ENCODE measurements at regions not wholly inside any gene's neighbourhood (a gene's known extent, or its start where the extent isn't known, plus 50 kb on each side); places are given as distances from the start of the nearest gene placed in this dataset.
"Not testable (repeated sequence)": the region's sequence is repeated elsewhere in the genome, so short reads cannot be mapped to it uniquely, and the experiment has no call there.

- no peak for DNase-seq (ENCODE audit: low spot score)
- Histone ChIP-seq H3K27ac (no peak overlapping the region), H3K4me3 (no peak overlapping the region)
- TF ChIP-seq, protein P1, sequence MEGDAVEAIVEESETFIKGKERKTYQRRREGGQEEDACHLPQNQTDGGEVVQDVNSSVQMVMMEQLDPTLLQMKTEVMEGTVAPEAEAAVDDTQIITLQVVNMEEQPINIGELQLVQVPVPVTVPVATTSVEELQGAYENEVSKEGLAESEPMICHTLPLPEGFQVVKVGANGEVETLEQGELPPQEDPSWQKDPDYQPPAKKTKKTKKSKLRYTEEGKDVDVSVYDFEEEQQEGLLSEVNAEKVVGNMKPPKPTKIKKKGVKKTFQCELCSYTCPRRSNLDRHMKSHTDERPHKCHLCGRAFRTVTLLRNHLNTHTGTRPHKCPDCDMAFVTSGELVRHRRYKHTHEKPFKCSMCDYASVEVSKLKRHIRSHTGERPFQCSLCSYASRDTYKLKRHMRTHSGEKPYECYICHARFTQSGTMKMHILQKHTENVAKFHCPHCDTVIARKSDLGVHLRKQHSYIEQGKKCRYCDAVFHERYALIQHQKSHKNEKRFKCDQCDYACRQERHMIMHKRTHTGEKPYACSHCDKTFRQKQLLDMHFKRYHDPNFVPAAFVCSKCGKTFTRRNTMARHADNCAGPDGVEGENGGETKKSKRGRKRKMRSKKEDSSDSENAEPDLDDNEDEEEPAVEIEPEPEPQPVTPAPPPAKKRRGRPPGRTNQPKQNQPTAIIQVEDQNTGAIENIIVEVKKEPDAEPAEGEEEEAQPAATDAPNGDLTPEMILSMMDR (IDR thresholded peaks at IDR 0.05), result no peak
Observed at GRCh38 chr6:150770637-150771036, 94.9 kb upstream of the MTHFD1L start.

- TF ChIP-seq, protein P1 (IDR thresholded peaks at IDR 0.05), result no peak
- no peak overlapping the region for H3K27ac ChIP-seq
- H3K4me3 ChIP-seq, result no peak overlapping the region
- DNase-seq (ENCODE audit: low spot score), result no peak
Observed at GRCh38 chr6:150773969-150774368, 91.5 kb upstream of the MTHFD1L start.

DNA sequence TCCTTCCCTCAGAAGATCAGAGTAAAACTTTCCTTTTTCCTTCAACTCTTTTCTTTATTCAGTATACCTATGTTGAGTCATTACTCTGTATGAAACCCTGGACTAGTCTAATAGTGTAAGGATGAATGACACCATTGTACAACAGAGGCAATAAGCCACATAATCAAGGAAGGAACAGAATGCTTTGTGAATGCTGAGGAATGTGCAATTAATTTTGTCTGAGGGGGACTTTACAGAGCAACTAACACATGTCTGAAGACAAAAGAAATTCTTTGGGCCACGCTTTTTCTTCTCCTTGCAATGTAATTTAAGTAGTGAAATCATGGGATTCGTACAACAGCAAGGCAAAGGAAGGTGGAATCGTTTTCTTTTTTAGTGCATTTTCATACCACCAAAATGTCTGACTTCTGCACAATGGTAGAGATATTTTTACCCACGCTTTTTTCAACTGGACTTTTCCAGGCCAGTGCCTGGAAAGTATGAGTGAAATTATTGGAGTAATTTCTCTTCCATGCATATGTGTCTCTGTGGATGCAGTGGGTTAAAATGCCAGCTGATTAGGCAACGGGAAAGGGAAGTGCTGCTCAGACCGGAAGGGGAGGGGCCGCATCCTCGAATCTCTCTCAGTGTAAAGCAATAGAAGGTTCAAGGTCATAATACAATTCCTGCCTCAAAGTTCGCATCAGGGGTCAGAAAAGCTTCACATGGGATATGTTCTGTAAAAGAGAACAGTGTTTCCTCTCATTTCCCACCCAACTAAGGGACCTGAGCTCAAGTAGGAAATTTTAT, 89.9 kb upstream of the MTHFD1L start:
- DNase-seq (ENCODE audit: low spot score), result no peak
- Histone ChIP-seq H3K27ac (no peak overlapping the region), H3K4me3 (no peak overlapping the region)

GRCh38 chr6:150777736-150778135, 87.8 kb upstream of the MTHFD1L start:
- H3K27ac ChIP-seq, result no peak overlapping the region
- TF ChIP-seq, protein P1 (IDR thresholded peaks at IDR 0.05), result no peak
- H3K4me3 ChIP-seq, result no peak overlapping the region
- DNase-seq (ENCODE audit: low spot score), result no peak

More for the DNA sequence above, 89.9 kb upstream of the MTHFD1L start:
- TF ChIP-seq, protein P1 (IDR thresholded peaks at IDR 0.05), result no peak

GRCh38 chr6:150783813-150784212, 81.7 kb upstream of the MTHFD1L start:
- DNase-seq (ENCODE audit: low spot score), result no peak
- TF ChIP-seq, protein P1 (IDR thresholded peaks at IDR 0.05), result no peak
- no peak overlapping the region for H3K27ac ChIP-seq
- H3K4me3 ChIP-seq, result no peak overlapping the region

- Histone ChIP-seq H3K27ac (no peak overlapping the region), H3K4me3 (no peak overlapping the region)
- TF ChIP-seq, protein P1 (IDR thresholded peaks at IDR 0.05), result no peak
- no peak for DNase-seq (ENCODE audit: low spot score)
Observed at GRCh38 chr6:150787429-150787828, 78.1 kb upstream of the MTHFD1L start.

DNA sequence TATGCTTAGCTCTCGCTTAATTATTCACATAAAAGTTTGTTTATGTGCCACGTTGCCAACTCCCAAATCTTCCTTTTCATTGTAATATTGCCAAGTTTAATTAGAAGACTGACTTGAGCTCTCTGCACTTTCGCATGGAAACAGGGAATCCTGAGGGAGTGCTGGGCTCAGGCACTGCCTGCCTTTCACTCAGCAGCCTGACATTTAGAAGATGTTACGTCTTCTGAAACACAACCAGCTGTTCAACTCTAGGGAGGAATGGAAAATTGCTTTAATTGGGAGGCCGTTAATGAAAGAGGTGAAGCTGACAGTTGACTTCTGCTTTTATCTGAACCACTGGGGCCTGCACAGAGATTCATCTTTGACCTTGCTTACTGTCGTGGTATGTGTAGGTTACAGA, 77.4 kb upstream of the MTHFD1L start:
- TF ChIP-seq, protein P1 (IDR thresholded peaks at IDR 0.05), result no peak
- Histone ChIP-seq H3K4me3 (no peak overlapping the region), H3K27ac (no peak overlapping the region)
- DNase-seq (ENCODE audit: low spot score), result no peak

DNA sequence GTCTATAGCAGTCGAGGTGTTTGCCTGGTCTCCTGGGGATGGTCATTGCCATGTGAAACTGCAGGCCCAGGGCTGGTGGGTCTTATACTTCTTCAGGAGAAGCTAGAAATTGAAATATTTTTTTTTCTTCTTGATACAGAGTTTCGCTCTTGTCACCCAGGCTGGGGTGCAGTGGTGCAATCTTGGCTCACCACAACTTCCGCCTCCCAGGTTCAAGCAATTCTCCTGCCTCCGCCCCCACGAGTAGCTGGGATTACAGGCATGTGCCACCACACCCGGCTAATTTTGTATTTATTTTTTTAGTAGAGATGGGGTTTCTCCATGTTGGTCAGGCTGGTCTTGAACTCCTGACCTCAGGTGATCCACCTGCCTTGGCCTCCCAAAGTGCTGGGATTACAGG, 75.6 kb upstream of the MTHFD1L start:
- not testable (repeated sequence) for DNase-seq (ENCODE audit: low spot score); H3K4me3 ChIP-seq; H3K27ac ChIP-seq
